PC-9 (cell line): ENCODE measurements at regions not wholly inside any gene's neighbourhood (a gene's known extent, or its start where the extent isn't known, plus 50 kb on each side); places are given as distances from the start of the nearest gene placed in this dataset.

ENCODE experiments used
- BruUV-seq: library from RNA; stranded (reverse); fragments of 400-500 nt; replicated peaks from 2 replicates; lab custom pipeline; 2021; lab: Mats Ljungman, UMichigan
- CTCF ChIA-PET: fragments of 300-600 bp; sonication (Branson Sonifier 250); formaldehyde crosslinking; loops from one replicate; lab custom pipeline; 2022; ENCODE audit warnings: antibody characterized with exemption; lab: Charles Lee
- POLR2A ChIA-PET: fragments of 300-600 bp; sonication (Branson Sonifier 250); formaldehyde crosslinking; loops from one replicate; lab custom pipeline; 2022; ENCODE audit warnings: antibody characterized with exemption; ENCODE audit not compliant: unreplicated experiment; lab: Charles Lee
- DNase-seq, 2 experiments: peaks; one replicate each; pipeline versions ENCODE4 v3.0.0 to v3.0.0-alpha.2; 2015 to 2022; ENCODE audit warnings: mixed read lengths in 1 of 2
- H2AFZ ChIP-seq: fragments of 200-600 bp; sonication (generic); 2 replicates; pipeline ENCODE4 v1.8.1; 2017; ENCODE audit warnings: antibody characterized with exemption
- H3F3A ChIP-seq: fragments of 200-600 bp; sonication (generic); 2 replicates; pipeline ENCODE4 v1.8.1; 2017; ENCODE audit warnings: antibody characterized with exemption, mild to moderate bottlenecking, low read depth; ENCODE audit not compliant: insufficient read depth
- H3K27ac ChIP-seq: fragments of 200-600 bp; sonication (generic); 2 replicates; pipeline ENCODE4 v1.6.1; 2016; ENCODE audit warnings: mixed run types
- H3K27me3 ChIP-seq: fragments of 200-600 bp; sonication (generic); 2 replicates; pipeline ENCODE4 v1.6.1; 2016; ENCODE audit warnings: low read depth, mixed run types; ENCODE audit not compliant: insufficient read depth
- H3K36me3 ChIP-seq: fragments of 200-600 bp; sonication (generic); 2 replicates; pipeline ENCODE4 v1.6.1; 2016; ENCODE audit warnings: low read depth, mixed run types
- H3K4me1 ChIP-seq: fragments of 200-600 bp; sonication (generic); replicated peaks from 2 replicates; pipeline ENCODE4 v1.6.1; 2016; ENCODE audit warnings: mixed run types; ENCODE audit not compliant: insufficient read depth
- H3K4me2 ChIP-seq: fragments of 200-600 bp; sonication (generic); 2 replicates; pipeline ENCODE4 v1.6.1; 2017; ENCODE audit warnings: mixed run types
- H3K4me3 ChIP-seq: fragments of 200-600 bp; sonication (generic); 2 replicates; pipeline ENCODE4 v1.6.1; 2016; ENCODE audit warnings: mixed run types
- H3K79me2 ChIP-seq: fragments of 200-600 bp; sonication (generic); 2 replicates; pipeline ENCODE4 v1.6.1; 2017; ENCODE audit warnings: low read depth, mixed run types
- H3K9me2 ChIP-seq: fragments of 200-600 bp; sonication (generic); 2 replicates; pipeline ENCODE4 v1.8.1; 2017; ENCODE audit warnings: mild to moderate bottlenecking; ENCODE audit not compliant: insufficient read depth
- H3K9me3 ChIP-seq: fragments of 200-600 bp; sonication (generic); 2 replicates; pipeline ENCODE4 v1.8.1; 2016; ENCODE audit warnings: low read depth; ENCODE audit not compliant: insufficient read depth
- H4K20me1 ChIP-seq: fragments of 200-600 bp; sonication (generic); 2 replicates; pipeline ENCODE4 v1.8.1; 2017; ENCODE audit not compliant: insufficient read depth
- EZH2 ChIP-seq: fragments of 200-600 bp; sonication (generic); IDR thresholded peaks from 2 replicates; pipeline ENCODE4 v1.8.0; 2017; ENCODE audit warnings: antibody characterized with exemption, low read depth
- intact Hi-C: fragments of 100-400 bp; cut with micrococcal nuclease; formaldehyde crosslinking; loops from one replicate; pipeline ENCODE4 v1.10.0; 2022; ENCODE audit not compliant: unreplicated experiment
- TF ChIP-seq, protein P1 (sequence below): fragments of 200-600 bp; sonication (generic); conservative IDR thresholded peaks from 2 replicates; pipeline ENCODE4 v1.6.1; 2017; ENCODE audit warnings: mixed run types, antibody characterized with exemption, mild to moderate bottlenecking, moderate library complexity

GRCh38 chr3:81435050-81435449, 326.4 kb downstream of the GBE1 start:
- no peak for TF ChIP-seq EZH2
- TF ChIP-seq, protein P1, sequence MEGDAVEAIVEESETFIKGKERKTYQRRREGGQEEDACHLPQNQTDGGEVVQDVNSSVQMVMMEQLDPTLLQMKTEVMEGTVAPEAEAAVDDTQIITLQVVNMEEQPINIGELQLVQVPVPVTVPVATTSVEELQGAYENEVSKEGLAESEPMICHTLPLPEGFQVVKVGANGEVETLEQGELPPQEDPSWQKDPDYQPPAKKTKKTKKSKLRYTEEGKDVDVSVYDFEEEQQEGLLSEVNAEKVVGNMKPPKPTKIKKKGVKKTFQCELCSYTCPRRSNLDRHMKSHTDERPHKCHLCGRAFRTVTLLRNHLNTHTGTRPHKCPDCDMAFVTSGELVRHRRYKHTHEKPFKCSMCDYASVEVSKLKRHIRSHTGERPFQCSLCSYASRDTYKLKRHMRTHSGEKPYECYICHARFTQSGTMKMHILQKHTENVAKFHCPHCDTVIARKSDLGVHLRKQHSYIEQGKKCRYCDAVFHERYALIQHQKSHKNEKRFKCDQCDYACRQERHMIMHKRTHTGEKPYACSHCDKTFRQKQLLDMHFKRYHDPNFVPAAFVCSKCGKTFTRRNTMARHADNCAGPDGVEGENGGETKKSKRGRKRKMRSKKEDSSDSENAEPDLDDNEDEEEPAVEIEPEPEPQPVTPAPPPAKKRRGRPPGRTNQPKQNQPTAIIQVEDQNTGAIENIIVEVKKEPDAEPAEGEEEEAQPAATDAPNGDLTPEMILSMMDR = no peak
- no peak for DNase-seq
- no peak overlapping the region for H2AFZ ChIP-seq
- ChIA-PET CTCF (no interaction called here), POLR2A (no interaction called here)
- H3K9me2 ChIP-seq = no peaks in the 10 kb centered on the region
- H3F3A ChIP-seq = no peaks in the 10 kb centered on the region
- BruUV-seq = no TSS peak
- no peaks in the 10 kb centered on the region for H3K4me1 ChIP-seq
- no peak overlapping the region for H3K27ac ChIP-seq
- no peaks in the 10 kb centered on the region for H3K79me2 ChIP-seq
- no peaks in the 10 kb centered on the region for H3K9me3 ChIP-seq
- H3K4me2 ChIP-seq = no peak overlapping the region
- no peaks in the 10 kb centered on the region for H4K20me1 ChIP-seq
- no peak overlapping the region for H3K4me3 ChIP-seq
- no peaks in the 10 kb centered on the region for H3K27me3 ChIP-seq
- no peaks in the 10 kb centered on the region for H3K36me3 ChIP-seq
- intact Hi-C loops = no loop called here

DNA sequence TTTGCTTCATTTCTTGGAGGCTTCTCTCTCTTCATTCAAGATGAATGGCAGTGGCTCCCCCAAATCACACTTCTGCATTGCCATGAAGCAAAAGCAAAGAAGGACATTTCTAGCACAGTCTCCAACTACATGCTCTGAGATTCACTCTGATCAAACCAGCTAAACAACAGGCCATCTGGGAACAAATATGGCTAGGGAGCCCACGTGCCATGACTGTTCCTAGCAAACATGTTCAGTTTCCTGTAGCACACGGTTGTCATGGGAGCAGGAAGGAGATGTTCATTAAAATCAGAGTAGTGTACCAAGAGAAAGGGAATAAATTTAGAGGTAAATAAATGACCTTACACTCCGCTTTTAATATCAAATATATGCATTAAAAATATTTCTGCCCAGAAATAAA, 327.3 kb downstream of the GBE1 start:
- intact Hi-C loops = no loop called here
- H3K27ac ChIP-seq = no peak overlapping the region
- H3K4me2 ChIP-seq = no peak overlapping the region
- H3K79me2 ChIP-seq = no peaks in the 10 kb centered on the region
- TF ChIP-seq EZH2 = no peak
- TF ChIP-seq, protein P1 = no peak
- no peaks in the 10 kb centered on the region for H3K9me3 ChIP-seq
- no peaks in the 10 kb centered on the region for H3K9me2 ChIP-seq
- no peaks in the 10 kb centered on the region for H3K4me1 ChIP-seq
- no peaks in the 10 kb centered on the region for H4K20me1 ChIP-seq
- CTCF ChIA-PET = no interaction called here
- H2AFZ ChIP-seq = no peak overlapping the region
- no TSS peak for BruUV-seq
- DNase-seq = no peak
- H3K36me3 ChIP-seq = no peaks in the 10 kb centered on the region
- POLR2A ChIA-PET = no interaction called here
- H3K27me3 ChIP-seq = no peaks in the 10 kb centered on the region
- no peak overlapping the region for H3K4me3 ChIP-seq
- no peaks in the 10 kb centered on the region for H3F3A ChIP-seq

DNA sequence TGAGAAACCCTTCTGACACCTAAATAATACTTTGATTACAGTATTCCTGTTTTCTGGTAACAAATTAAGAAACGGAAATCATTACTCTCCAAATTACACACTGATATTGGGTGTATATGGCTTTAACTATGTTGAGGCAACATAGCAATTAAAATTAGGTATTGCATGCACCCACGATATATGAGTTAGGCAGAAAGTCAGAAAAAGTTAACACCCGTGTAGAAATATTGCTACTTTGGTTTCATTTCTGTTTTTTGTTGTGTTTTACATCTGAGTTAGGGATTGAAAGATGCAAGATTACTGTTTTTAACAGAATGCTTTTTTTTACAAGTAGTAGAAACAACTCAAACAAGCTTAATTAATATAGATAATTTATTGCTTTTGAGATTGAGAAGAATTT, 327.8 kb downstream of the GBE1 start:
- Histone ChIP-seq H3K9me2 (no peaks in the 10 kb centered on the region), H3K79me2 (no peaks in the 10 kb centered on the region), H3K4me2 (no peak overlapping the region), H3F3A (no peaks in the 10 kb centered on the region), H3K27me3 (no peaks in the 10 kb centered on the region), H3K9me3 (no peaks in the 10 kb centered on the region), H4K20me1 (no peaks in the 10 kb centered on the region), H2AFZ (no peak overlapping the region), H3K4me1 (no peaks in the 10 kb centered on the region), H3K36me3 (no peaks in the 10 kb centered on the region), H3K4me3 (no peak overlapping the region), H3K27ac (no peak overlapping the region)
- DNase-seq = no peak
- no TSS peak for BruUV-seq
- POLR2A ChIA-PET = no interaction called here
- CTCF ChIA-PET = no interaction called here
- TF ChIP-seq, protein P1 = no peak
- TF ChIP-seq EZH2 = no peak
- intact Hi-C loops = no loop called here
